HG03039 (cell line): ENCODE measurements at regions not wholly inside any gene's neighbourhood (a gene's known extent, or its start where the extent isn't known, plus 50 kb on each side); places are given as distances from the start of the nearest gene placed in this dataset.

Source experiments
- ATAC-seq: cut with Tn5 transposase; IDR thresholded peaks from one replicate; pipeline ENCODE4 v1.9.1; 2021; ENCODE audit warnings: mild to moderate bottlenecking, moderate library complexity; ENCODE audit not compliant: unreplicated experiment

DNA sequence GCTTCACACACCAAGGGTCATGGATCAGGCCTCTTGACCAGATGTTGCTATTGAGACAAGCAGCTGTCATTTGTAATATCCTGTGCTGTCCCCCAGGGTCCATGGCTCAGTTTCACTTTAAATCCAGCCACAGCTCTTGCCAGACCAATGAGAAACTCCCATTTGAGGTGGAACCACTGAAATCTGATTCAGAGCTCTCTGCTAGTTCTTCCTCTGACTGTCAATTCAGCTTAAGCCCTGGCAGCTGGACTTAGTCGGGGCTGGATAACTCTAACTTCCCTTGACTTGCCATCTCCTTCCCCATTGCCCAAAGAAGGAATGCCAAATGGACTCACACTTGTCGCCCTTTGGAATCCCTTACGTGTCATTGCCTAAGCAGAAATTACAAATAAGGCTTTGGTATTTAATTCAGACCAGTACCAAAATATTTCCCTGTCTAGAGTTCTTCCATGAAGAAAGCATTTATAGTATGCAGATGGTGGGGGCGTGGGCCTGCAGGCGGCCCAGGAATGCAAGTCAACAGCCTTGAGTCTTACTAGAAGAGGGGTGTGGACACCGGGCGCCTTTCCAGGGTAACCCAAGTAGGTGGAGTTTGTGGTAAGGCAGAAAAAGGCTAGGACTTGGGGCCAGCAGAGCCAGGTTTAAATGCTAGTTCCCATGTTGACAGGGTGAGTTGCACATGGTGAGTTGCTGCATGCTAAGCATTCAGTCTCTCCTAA lies 96.9 kb upstream of the TMPO start:
- ATAC-seq = peak; percentile 45

DNA sequence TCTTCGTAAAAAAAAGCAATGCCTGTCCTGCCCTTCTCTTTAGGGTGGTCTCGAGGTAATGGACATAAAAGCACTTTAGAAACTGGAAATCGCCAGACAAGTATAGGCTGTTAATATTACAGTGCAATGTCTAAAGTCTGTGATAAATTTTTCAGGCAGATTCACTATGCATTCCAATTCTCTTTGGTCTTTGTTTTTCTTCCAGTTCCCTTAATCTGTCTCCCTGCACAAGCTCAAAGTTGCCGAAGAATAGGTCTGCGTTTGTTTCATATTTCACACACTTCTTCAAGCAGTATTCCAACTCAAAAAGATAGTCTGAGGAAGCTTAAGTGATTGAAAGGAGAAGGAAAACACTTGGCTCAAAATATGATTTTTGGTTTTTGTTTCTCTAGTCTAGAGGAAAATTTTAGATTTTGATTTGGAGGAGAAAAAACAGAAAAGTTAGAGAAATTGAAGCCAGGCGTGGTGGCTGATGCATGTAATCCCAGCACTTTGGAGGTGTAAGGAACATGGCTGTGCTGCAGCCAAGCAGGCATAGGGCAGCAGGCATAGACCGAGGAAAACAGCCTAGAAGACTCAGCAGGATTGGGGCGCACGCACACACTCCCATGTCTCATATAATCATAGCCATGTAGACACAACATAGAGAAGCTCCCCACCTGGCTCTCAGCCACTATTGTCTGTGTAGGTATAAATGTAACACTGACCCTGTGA lies 96.2 kb upstream of the TMPO start:
- ATAC-seq = no peak

DNA sequence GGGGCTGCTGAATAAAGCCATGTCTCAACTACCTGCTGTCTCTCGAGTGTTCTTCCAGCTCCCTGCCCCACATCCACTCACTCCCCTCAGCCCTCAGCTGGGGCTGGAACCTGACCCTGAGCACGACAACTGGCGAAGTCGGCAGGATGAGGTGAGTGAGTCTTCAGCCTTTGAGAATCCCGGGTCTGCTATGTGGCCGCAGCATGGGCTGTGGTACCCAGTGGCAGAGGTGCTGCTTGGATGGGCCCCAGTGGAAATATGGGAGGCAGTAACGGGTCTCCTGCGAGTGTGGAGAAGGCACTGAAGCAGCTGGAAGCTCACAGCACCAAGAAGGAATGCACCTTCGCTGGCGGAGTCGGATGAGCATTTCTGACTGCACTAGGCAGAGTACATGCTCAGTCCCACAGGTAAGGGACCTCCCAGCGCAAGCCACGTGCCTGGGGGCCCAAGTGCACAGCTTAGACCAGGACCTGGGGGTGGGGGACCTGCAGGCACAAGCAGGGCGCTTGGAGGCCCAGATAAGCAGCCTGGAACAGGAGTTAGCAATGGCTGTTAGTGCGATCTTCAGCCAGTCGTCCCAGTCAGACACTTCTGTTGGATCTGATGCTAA lies 95.5 kb upstream of the TMPO start:
- ATAC-seq = no peak

- no peak for ATAC-seq
These were observed 94.9 kb upstream of the TMPO start for GRCh38 chr12:98420461-98420860.

GRCh38 chr12:98421316-98421715 lies 94.1 kb upstream of the TMPO start:
- no peak for ATAC-seq

DNA sequence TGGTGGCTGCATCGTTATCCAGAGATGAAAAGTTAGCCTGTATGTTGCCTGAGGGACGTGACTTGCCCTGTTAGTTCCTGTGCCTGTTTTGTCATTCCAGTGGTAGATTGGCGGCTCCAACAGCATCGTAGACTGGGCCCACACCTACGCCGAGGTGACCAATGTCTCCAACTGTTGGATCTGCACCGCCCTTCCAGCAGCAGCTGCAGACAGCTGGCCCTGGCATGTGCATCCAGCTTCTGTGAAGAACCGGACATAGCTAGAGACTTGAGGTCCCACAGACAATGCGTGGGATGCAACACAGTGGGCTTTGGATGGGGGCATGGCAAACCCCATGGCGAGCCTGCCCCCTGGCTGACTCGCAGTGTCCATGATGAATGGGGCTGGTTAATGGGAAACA lies 93.0 kb upstream of the TMPO start:
- no peak for ATAC-seq

- ATAC-seq = no peak
These were observed 92.6 kb upstream of the TMPO start for GRCh38 chr12:98422812-98423211.

GRCh38 chr12:98423963-98424362 lies 91.4 kb upstream of the TMPO start:
- no peak for ATAC-seq

DNA sequence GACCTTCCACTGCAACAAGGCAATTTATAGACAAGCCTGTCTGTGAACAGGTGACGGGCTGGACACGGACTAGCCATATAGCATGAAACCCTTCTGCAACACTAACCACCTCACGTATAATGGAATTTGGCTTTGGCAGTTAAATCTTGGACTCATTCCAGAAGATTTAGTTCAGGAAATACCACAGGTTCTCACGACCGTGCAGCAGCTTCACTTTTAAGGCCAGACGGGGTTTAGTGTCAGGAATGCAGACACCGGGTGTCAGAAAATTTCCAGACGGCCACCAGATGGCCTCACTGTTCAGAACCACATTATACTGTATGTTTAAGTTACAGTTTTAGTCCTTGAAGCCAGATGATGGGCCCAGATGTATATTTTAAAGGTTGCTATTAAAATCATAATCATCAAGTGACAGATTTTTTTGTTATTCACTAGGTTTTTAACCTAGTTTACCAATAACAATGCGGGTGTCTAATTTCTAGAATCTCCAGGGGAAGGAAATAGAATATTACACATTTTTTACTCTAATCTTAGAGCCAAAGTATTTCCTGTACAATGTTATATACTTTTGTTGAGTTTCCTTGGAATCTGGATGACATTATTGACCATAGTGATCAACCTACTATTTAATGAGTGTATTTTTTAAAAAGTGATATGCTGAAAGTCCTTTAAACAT lies 90.5 kb upstream of the TMPO start:
- ATAC-seq = no peak

- no peak for ATAC-seq
These were observed 89.5 kb upstream of the TMPO start for GRCh38 chr12:98425859-98426258.

- no peak for ATAC-seq
These were observed 84.3 kb upstream of the TMPO start for GRCh38 chr12:98431089-98431488.

DNA sequence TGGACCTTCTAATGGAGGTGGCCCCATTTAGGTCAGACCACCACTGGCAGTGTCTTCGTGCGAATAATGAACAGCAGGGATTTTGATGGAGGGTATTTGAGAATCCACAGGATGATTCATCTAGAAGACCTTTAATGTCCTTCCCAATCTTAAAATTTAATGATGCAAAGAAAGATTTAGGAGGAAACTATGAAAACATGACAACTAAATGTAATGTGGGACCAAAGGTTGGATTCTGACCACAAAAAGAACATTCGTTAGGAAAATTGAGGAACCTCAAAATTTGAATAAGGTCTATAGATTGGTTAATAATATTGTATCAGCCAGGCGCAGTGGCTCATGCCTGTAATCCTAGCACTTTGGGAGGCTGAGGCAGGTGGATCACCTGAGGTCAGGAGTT lies 78.2 kb upstream of the TMPO start:
- no peak for ATAC-seq

GRCh38 chr12:98437806-98438595 lies 77.4 kb upstream of the TMPO start:
- ATAC-seq = no peak

DNA sequence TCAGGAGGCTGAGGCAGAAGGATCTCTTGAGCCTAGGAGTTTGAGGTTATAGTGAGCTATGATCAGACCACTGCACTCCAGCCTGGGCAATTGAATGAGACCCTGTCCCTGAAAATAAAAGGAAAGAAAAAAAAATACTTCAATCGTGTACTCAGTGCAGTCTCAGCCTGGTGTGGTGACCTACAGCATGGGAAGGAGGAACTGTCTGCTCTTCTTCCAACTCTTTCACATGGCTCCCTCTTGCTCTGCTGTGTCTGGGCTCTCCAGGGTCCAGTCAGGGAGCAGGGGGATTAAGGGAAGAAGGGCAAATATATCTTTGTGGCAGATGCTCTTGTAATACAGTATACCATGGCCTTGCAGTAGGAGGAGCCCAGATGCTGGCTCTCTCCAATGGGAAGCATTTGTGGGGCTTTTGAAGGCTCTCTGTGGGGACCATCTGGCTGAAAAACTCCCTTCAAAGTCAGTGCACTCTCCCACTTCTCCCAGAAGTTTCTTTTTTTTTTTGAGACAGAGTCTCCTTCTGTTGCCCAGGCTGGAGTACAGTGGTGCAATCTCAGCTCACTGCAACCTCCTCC lies 76.6 kb upstream of the TMPO start:
- ATAC-seq = no peak

GRCh38 chr12:98439471-98439951 lies 75.9 kb upstream of the TMPO start:
- ATAC-seq = no peak

GRCh38 chr12:98439981-98440581 lies 75.3 kb upstream of the TMPO start:
- ATAC-seq = no peak

- no peak for ATAC-seq
These were observed 69.3 kb upstream of the TMPO start for GRCh38 chr12:98446060-98446459.

- no peak for ATAC-seq
These were observed 68.7 kb upstream of the TMPO start for GRCh38 chr12:98446682-98447081.

GRCh38 chr12:98449584-98449983 lies 65.8 kb upstream of the TMPO start:
- ATAC-seq = no peak

DNA sequence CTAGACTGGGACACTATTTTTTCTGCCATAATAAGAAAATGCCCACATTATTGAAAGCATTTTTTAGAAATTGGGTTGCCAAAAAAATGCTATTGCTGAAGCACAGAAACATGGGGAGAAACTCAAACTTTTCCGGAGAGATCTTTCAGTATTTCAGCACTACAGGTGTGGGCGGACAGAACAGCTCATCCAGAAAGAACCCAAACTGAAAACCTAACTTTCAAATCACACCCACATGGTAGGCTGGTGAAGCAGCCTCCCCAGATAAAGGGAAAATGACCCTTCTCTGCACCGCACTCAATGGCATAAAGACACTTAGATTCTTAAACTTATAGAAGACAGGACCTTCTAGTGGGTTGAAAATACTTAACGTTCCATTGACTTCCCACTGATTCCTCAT lies 62.3 kb upstream of the TMPO start:
- no peak for ATAC-seq
